ENCODE measurements at regions not wholly inside any gene's neighbourhood (a gene's known extent, or its start where the extent isn't known, plus 50 kb on each side); places are given as distances from the start of the nearest gene placed in this dataset.
A peak's percentile ranks its signal among the peaks of the same experiment; 100 is the strongest.

DNA sequence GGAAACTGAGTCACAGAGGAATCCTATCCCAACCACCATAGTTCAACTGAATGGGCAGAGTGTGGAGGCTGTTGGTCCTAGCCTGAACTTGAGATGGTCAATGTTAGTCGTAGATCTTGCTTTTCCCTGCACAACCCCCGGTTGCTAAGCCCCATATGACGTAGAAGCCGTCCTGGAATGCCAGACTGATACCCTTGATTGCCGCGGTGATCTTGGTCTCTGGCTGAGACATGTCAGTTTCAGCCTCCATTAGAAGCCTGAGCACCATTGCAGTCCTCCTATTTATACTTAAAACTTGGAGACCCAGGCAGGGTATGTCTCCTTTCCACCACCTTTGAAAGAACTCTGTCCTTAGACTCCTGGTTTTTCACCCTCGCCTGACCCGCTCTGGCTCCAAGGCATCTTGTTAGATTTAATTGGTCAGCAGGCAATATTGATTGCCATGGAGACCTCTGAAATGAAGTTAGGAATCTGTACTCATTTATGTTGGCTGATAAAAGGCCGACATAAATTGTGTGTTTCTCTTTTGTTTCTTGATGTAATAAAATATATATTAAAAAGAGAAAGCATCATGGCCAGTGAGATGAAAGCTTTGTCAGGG, 53.4 kb downstream of the RPLP1 start:
- DNase-seq: no peak

DNA sequence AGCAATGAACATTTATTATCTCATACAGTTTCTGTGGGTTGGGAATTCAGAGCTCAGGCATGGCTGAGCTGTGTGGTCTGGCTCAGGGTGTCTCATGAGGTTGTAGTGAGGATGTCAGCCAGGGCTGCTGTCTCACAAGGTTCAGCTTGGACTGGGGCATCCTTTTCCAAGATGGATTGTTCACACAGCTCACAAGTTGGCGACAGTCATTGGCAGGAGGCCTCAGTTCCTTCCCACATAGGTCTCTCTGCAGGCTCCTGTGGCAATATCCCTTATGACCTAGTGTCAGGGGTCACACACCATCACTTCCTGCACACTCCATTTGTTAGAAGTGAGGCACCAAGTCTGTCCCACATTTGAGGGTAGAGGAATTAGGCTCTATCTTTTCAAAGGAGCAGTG, 56.0 kb downstream of the RPLP1 start:
- DNase-seq: no peak

DNA sequence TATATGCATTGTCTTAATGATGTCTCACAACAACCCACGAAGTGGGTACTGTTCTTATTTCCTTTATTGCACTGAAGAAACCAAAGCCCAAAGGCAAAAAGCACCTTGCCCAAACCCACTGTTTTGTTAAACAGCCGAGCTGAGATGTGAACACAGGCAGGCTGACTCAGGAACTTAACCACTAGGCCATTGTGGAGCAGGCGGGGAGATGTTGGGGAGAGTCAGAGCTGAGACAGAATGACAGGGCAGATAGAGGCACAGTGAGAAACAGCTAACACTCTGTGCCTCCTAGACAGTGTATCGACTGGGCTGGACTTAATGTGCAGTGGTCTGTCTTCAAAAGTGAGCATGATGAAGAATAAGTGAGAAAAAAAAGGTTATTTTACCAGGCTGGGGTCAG, 56.5 kb downstream of the RPLP1 start:
- no peak for DNase-seq

DNA sequence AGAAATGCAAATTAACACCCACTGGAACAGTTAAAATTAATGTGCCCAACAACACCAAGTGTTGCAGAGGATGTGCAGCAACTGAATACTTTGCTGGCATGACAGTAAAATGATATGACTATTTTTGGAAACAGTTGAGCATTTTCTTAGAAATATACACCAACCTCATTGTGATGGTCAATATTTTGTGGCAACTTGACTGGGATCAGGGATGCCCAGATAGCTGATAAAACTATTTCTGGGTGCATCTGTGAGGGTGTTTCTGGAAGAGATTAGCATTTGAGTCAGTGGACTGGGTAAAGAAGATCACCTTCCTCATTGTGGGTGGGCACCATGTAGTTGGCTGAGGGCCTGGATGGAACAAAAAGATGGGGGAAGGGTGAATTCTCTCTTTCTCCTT, 57.9 kb downstream of the RPLP1 start:
- DNase-seq: no peak

DNA sequence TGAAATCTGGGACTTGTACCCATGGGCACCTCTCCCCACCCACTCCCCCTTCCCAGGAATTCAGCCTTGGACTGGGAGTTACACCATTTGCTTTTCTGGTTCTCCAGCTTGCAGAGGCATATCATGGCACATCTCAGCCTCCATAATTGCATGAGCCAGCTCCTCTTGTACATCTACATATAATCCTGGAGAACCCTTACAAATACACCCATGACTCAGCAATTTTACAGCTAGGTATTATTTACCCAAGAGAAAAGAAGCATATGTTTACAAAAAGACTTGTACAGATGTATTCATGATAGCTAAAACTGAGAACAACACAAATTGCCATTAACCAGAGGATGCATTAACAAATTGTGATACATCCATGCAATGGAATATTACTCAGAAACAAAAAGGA, 58.4 kb downstream of the RPLP1 start:
- DNase-seq: no peak

DNA sequence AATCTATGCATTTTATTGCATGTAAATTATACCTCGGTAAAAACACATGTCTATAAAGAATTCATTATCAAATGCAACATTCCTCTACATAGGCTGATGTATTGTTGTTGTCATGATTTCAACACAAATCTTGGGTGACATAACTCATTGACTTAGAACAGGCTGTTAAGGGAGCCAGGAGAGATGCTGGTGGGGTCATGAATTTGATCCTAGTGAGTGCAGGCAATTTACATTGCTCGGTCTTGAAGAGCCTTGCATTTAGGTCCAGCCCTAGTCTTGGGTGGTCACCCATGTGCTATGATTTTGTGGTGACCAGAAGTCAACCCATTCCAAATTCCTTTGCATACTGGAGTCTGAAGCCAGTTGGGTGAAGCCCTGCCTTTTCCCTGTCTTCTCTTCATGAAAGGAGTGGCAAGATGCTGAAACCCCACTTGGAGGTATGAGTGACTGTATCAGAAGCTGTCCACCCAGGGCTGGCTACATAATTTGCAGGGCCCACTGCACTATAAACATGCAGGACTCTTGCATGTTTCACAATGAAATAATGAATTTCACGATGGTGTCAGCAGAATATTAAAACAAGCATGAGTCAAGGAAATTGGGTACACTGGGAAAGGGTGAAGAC, 59.2 kb downstream of the RPLP1 start:
- DNase-seq: no peak

DNA sequence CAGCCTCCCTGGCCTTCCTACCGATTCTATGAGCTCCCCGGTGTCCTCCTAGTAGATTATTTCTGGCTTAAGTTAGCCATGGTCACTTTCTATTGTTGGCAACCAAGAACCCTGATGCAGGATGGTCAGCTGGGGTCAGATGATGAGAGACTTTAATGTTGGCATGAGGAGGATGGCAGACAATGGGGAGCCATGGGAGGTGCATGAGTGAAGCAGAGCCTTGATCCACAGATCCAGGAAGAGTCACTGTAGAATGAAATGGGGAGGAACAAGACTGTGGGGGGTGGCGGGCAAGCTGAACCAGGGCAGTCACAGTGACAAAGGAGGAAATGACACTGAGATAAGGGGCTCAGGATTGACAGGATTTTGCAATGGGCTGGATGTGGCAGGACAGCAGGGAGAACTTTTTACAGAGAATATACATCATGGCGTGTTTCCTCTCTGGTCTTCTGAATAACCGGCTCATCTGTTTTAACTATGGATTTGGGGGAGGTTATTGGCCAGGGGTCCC, 60.9 kb downstream of the RPLP1 start:
- DNase-seq: no peak

DNA sequence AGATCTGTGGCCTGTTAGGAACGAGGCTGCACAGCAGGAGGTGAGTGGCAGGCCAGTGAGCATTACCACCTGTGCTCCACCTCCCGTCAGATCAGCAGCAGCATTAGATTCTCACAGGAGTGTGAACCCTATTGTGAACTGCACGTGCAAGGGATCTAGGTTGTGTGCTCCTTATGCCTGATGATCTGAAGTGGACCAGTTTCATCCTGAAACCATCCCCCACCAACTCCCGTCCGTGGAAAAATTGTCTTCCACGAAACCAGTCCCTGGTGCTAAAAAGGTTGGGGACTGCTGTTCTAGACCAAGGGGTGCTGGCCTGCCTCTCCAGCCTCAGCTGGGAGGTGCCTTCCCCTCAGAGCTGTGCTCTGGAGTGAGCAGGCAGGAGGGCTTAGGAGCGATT, 61.4 kb downstream of the RPLP1 start:
- DNase-seq: no peak

DNA sequence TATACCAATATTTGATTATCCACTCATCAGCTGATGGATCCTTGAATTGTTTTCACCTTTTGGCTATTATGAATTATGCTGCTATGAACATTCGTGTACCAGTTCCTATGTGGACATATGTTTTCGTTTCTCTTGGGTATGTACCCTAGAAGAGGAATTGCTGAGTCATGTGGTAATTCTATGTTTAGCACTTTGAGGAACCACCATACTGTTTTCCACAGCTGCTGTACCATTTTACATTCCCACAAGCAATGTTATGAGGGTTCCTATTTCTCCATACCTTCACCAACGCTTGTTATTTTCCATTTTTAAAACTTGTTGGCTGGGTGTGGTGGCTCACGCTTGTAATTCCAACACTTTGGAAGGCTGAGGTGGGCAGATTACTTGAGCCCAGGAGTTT, 62.9 kb downstream of the RPLP1 start:
- no peak for DNase-seq

DNA sequence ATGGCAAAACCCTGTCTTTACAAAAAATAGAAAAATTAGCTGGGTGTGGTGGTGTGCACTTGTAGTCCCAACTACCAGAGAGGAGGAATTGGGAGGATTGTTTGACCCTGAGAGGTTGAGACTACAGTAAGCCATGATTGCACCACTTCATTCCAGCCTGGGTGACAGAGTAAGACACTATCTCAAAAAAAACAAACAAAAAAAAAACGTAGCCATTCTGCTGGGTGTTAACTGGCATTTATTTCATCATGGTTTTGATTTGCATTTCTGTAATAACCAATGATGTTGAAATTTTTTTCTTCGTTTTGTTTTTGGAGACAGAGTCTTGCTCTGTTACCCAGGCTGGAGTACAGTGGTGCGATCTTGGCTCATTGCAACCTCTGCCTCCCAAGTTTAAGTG, 63.3 kb downstream of the RPLP1 start:
- no peak for DNase-seq

DNA sequence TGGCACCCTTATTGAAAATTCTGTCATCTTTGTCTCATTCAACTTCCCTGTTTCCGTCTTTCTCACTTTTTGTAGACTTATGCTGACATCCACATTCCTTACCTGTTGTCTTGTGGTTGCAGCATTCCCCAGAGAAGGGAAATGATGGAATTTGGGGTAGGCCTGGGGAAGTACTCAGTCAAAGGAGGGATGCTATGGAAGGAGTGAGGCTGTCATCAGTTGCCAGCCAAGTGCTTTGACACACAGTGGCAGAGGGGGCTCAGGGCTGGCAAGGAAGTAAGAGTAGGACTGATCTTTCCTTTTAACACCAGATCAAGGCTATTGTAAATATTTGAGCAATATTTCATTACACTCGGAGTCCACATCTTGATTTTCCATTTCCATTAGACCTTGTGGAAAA, 64.4 kb downstream of the RPLP1 start:
- DNase-seq: peak; percentile 8

DNA sequence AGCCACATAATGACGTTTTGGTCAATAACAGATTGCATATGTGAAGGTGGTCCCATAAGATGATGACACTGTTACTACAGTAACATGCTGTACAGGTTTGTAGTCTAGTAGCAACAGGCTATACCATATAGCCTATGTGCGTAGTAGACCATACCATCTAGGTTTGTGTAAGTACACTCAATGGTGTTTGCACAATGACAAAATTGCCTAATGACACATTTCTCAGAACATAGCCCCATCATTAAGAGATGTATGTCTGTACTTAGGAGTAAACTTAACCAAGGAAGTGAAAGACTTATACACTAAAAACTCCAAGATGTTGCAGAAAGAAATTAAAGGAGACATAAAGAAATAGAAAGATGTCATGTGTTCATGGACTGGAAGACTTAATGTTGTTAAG, 66.2 kb downstream of the RPLP1 start:
- DNase-seq: no peak

DNA sequence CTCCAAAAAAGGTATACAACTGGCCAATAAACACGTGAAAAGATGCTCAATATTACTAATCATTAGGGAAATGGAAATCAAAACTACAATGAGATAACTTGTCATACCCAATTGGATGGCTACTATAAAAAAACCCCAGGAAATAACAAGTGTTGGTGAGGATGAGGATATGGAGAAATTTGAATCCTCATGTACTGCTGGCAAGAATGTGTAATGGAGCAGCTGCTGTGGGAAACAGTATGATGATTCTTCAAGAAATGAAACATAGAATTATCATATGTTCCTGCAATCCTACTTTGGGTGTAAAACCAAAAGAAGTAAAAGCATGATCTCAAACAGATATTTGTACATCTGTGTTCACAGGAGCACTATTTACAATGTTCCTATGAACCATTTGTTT, 67.4 kb downstream of the RPLP1 start:
- DNase-seq: no peak

DNA sequence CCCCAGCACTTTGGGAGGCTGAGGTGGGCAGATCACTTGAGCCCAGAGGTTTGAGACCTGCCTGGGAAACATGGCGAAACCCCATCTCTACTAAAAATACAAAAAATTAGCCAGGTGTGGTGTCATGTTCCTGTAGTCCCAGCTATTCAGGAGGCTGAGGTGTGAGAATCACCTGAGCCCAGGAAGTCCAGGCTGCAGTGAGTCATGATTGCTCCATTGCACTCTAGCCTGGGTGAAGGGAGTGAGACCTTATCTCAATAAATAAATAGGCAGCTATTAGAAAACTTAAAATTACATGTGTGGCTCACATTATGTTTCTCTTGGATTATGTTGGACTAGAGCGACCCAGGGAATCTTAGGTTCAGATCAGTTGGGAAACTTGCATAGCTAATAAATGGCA, 69.7 kb downstream of the RPLP1 start:
- no peak for DNase-seq

DNA sequence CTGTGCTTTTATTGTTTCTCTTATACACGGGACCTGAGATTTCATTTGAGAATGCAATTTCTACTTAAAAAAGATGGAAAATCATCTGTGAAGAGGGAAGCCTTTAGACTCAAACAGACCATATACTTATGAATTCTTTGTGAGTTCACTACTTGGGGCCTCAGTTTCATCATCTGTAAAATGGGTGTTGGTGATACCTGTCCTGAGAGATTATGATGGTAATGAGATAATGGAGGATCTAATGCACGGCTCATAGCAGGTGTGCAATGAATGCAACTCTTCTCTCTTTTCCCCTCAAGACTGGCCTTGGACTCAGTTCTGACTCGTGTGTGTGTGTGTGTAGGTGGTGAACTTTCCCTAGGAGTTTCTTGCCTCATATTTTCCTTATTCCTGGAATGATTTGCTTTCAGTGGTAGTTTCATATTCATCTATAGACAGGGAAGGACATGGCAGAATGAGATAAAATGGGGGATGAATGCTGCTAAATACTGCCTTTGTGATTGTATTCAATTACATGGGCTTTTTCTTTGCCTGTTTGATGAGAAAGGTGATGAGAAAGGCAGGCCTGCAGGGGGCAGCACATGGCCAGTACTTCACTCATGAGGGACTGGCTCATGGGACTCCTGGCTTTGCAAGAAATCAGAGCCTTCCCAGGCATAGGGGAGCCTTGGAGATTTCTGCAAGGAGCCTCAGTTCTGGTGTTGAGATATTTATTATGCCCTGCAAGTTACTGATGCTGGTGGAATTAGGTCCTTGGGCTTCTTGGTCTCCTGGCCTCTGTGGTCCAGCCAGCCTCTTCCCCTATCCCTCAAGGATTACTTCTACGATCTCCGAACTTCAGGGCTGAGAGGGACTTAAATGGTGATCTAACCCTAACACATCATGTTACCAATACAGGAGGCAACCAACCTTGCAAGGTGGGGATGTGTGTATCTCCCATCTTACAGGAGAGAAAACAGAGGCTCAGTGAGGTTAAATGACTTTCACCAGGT, 70.7 kb downstream of the RPLP1 start:
- peak; percentile 79 for DNase-seq

DNA sequence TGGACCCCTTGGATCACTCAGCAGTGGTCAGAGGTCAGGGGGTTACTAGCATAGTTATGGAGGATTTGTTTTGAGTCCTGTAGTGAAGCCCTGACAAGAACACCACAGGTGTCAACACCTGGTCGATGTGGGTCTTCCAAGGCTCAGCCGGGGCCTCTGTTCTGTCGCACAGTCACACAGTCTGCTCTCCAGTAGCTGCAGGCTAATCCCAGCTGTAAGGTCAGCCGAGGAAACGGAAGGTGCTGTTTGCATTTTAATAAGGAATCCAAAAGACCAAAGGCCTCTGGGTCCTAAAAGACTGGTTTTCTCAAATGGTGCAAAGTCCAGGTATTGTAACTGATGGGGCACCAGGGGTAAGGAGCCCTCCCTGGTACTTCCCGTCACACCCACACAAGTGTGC, 71.7 kb downstream of the RPLP1 start:
- no peak for DNase-seq

DNA sequence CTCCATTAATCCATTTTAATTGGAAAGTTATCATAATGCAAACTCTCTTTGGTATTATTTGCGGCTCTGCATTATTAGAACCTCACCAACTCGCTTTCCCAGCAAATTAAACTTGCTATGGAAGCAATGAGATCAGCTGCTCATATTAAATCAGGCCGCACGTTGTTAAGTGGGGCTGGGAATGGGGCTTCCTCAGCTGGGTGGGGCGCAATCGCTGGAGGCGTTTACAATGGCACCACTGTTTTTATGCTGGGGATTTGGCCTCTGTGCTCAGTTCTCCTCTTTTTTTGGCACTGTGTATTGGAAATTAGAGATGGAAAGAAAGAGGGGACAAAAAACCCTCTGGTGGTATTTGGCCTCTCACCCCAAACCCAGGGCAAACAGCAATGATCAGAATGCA, 72.2 kb downstream of the RPLP1 start:
- no peak for DNase-seq

DNA sequence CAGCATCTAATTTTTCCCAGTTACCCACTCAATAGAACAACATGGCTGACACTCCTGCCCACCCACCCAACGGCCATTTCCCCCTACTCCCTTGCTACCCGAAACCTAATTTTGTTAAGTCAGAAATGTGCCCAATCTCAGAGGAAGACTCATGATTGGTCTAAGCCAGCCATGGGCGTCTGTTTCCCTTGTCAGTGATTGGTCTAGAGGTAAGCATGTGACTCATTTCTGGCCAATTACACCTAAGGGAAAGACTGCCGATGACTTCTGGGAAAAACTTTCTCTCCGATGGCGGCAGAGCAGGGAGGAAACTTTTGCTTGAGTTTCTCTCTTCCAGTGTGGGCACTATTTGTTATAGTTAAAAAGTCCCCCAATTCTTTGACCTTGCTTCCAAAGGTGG, 72.9 kb downstream of the RPLP1 start:
- no peak for DNase-seq

DNA sequence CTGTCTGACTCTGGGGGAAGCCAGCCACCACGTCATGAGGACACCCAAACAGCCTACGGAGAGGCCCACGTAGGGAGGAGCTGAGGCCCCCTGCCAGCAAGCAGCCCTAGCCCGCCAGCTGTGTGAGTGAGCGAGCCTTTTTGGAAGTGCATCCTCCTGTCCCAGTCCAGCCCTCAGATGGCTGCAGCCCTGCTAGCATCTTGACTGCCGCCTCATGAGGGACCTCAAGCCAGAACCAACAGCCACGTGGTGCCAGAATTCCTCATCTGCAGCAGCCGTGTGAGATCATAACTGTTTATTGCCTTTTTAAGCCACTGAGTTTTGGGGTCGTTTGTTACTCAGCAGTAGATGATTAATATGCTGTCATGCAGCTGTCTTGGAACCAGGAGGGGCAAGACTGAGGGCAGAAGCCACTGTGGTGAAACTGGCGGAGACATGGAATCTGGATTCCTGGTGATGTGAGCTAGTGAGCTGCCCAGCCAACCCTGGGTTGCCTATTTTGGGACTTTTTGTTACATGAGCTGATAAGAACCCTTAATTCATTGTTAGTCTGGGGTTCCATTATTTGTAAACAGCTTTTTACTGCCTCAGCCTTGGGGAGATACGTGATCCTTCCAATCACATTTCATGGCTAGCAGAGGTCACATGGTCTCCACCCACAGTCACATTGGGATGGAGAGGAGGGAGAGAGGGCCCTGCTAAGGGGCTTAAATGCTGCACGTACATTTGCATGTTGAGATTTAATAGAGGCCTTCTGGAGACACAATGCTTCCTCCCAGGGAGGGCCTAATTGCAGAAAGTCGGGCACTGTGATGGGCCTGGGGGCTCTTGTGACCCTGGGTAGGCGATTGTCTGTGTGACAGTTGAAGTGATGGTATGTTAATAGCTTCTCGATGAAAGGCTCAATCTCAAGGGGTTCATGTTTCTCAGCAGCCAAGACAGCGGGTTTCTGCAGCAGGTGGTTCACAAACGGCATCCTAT, 73.8 kb downstream of the RPLP1 start:
- peak; percentile 41 for DNase-seq

DNA sequence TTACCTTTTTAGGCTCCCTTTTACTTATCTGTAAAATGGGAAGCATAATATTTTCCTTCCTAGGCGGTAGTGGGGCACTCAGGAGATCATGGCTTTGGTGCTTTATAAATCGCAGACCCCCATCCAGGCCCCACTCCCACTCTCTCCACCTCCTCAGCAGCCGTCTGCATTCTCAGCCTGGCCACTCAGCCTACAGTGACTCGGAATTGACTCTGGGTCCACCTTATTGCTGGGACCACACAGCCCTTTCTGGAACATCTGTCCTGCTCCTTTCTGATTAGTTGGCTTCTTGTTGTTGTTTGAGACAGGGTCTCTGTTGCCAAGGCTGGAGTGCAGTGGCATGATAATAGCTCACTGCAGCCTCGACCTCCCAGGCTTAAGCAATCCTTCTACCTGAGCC, 76.5 kb downstream of the RPLP1 start:
- no peak for DNase-seq

DNA sequence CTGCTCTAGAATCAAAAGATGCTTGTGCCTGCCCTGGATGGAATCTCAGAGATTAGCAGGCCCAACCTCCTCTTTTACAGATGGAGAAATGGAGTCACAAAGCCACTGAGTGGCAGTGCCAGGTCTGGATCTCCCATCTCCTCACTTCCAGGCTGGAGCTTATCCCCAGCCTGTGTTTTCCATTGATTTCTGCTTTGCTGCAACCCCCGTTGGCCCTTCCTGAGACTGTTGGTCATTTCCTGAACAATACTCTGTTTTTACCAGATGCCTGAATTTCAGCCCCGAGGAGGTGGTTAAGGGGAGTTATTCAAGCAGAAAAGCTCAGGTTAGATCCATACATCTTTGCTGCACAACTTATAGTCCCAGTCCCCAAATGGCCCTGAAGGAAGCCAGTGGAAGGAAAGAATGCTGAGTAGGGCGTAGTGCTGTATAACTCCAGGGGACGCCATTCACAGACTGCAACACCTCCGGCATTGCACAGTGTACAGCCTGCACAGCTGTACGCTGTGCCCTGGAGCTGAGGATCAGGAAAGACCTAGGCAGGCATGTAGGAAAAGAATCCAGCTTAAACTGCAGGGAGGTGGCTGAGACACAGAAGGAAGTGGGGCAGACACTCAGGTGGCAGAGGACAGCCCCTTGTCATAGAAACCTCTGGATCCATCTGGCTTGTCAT, 77.5 kb downstream of the RPLP1 start:
- DNase-seq: no peak
